Left colon (tissue), 2 donors: ENCODE measurements at regions not wholly inside any gene's neighbourhood (a gene's known extent, or its start where the extent isn't known, plus 50 kb on each side); places are given as distances from the start of the nearest gene placed in this dataset.
A peak's percentile ranks its signal among the peaks of the same experiment; 100 is the strongest.

Experiments
- ATAC-seq: fragments of 200-7000 bp; cut with Tn5 transposase; one replicate; pipeline ENCODE4 v1.9.1; 2020; ENCODE audit warnings: mild to moderate bottlenecking, moderate library complexity
- DNase-seq, 2 donors: peaks; one replicate each; pipeline ENCODE4 v3.0.0-alpha.2; 2020
- intact Hi-C, 2 donors: fragments of 100-400 bp; cut with DNase I in 1 of 2; cut with micrococcal nuclease in 1 of 2; formaldehyde crosslinking; loops; one replicate each; pipeline versions ENCODE4 v1.11.2 to v1.14.0; 2022; cut with DNase I, micrococcal nuclease
- donor health status: DM: no; HTN: no; CAD: no.
- donor health status: DM: yes; HTN: yes; CAD: no.

- DNase-seq, result no peak
- intact Hi-C loops, result no loop called here
- peak; percentile 67 for ATAC-seq
Observed at GRCh38 chr15:59953392-59953883, 50.7 kb upstream of the FOXB1 start.

GRCh38 chr15:59952960-59953359, 51.2 kb upstream of the FOXB1 start:
- no peak for DNase-seq
- intact Hi-C loops, result no loop called here
- ATAC-seq, result no peak

GRCh38 chr15:59950603-59951388, 53.3 kb upstream of the FOXB1 start:
- intact Hi-C loops, result no loop called here
- DNase-seq (no peak), ATAC-seq (no peak)

- DNase-seq (no peak), ATAC-seq (no peak)
- intact Hi-C loops, result no loop called here
Observed at GRCh38 chr15:59948924-59949613, 55.0 kb upstream of the FOXB1 start.

- intact Hi-C loops, result no loop called here
- ATAC-seq (no peak), DNase-seq (no peak)
Observed at GRCh38 chr15:59946084-59946483, 58.0 kb upstream of the FOXB1 start.

GRCh38 chr15:59945036-59945435, 59.1 kb upstream of the FOXB1 start:
- ATAC-seq (no peak), DNase-seq (no peak)
- intact Hi-C loops, result loop anchor here in 1 of 2 donors (2.0 kb wide), 1 partner anchor 26 kb away; no protein-coding TSS in a partner anchor

GRCh38 chr15:59941612-59942011, 62.5 kb upstream of the FOXB1 start:
- intact Hi-C loops, result no loop called here
- ATAC-seq (no peak), DNase-seq (no peak)

- intact Hi-C loops, result no loop called here
- no peak for ATAC-seq
Observed at GRCh38 chr15:59940928-59941327, 63.2 kb upstream of the FOXB1 start.

GRCh38 chr15:59940456-59940855, 63.7 kb upstream of the FOXB1 start:
- DNase-seq (no peak), ATAC-seq (no peak)
- intact Hi-C loops, result no loop called here

More at GRCh38 chr15:59940928-59941327, 63.2 kb upstream of the FOXB1 start:
- no peak for DNase-seq

GRCh38 chr15:59936741-59937140, 67.4 kb upstream of the FOXB1 start:
- DNase-seq (no peak), ATAC-seq (no peak)
- intact Hi-C loops, result no loop called here

GRCh38 chr15:59933607-59934006, 70.5 kb upstream of the FOXB1 start:
- intact Hi-C loops, result no loop called here
- no peak for DNase-seq

GRCh38 chr15:59931646-59932261, 72.4 kb upstream of the FOXB1 start:
- no peak for ATAC-seq
- intact Hi-C loops, result no loop called here
- no peak for DNase-seq

More at GRCh38 chr15:59933607-59934006, 70.5 kb upstream of the FOXB1 start:
- ATAC-seq, result no peak

- intact Hi-C loops, result no loop called here
- ATAC-seq, result no peak
Observed at GRCh38 chr15:59924812-59925522, 79.1 kb upstream of the FOXB1 start.

GRCh38 chr15:59924096-59924495, 80.0 kb upstream of the FOXB1 start:
- intact Hi-C loops, result no loop called here
- no peak for ATAC-seq
- no peak for DNase-seq

More at GRCh38 chr15:59924812-59925522, 79.1 kb upstream of the FOXB1 start:
- DNase-seq, result no peak

GRCh38 chr15:59923508-59923907, 80.6 kb upstream of the FOXB1 start:
- intact Hi-C loops, result no loop called here
- no peak for DNase-seq
- no peak for ATAC-seq

GRCh38 chr15:59918994-59919951, 84.8 kb upstream of the FOXB1 start:
- intact Hi-C loops, result no loop called here
- no peak for ATAC-seq
- DNase-seq, result no peak

- ATAC-seq (peak; percentile 100), DNase-seq (peak; percentile 29 to 75)
- intact Hi-C loops, result no loop called here
Observed at GRCh38 chr15:59917504-59918157, 86.5 kb upstream of the FOXB1 start.

- intact Hi-C loops, result no loop called here
- ATAC-seq, result no peak
- no peak for DNase-seq
Observed at GRCh38 chr15:59906046-59906445, 98.1 kb upstream of the FOXB1 start.
